Suprapubic skin (tissue), 4 donors: ENCODE measurements at regions not wholly inside any gene's neighbourhood (a gene's known extent, or its start where the extent isn't known, plus 50 kb on each side); places are given as distances from the start of the nearest gene placed in this dataset.

Experiments
- DNase-seq, 2 donors: peaks; one replicate each; pipeline ENCODE4 v3.0.0-alpha.2; 2019; ENCODE audit warnings: low spot score in 2 of 2
- H3K27ac ChIP-seq: fragments of 200-600 bp; sonication (generic); one replicate; pipeline ENCODE4 v1.5.1; 2019
- H3K27me3 ChIP-seq: fragments of 200-600 bp; sonication (generic); one replicate; pipeline ENCODE4 v1.5.1; 2019
- H3K36me3 ChIP-seq: fragments of 200-600 bp; sonication (generic); one replicate; pipeline ENCODE4 v1.5.1; 2019
- H3K4me1 ChIP-seq: fragments of 200-600 bp; sonication (generic); one replicate; pipeline ENCODE4 v1.5.1; 2019
- H3K4me3 ChIP-seq: fragments of 200-600 bp; sonication (generic); one replicate; pipeline ENCODE4 v1.5.1; 2019; ENCODE audit warnings: mild to moderate bottlenecking
- H3K9me3 ChIP-seq: fragments of 200-600 bp; sonication (generic); one replicate; pipeline ENCODE4 v1.5.1; 2019
- EP300 ChIP-seq: sonication (generic); formaldehyde crosslinking; IDR thresholded peaks from one replicate; pipeline ENCODE4 v1.6.1; 2017; ENCODE audit warnings: antibody characterized with exemption
- POLR2A ChIP-seq, 2 donors: fragments of 450-650 bp; IDR thresholded peaks; one replicate each; pipeline ENCODE4 v1.6.1; 2017; ENCODE audit warnings: antibody characterized with exemption in 2 of 2, mild to moderate bottlenecking in 2 of 2, moderate library complexity in 2 of 2
- POLR2AphosphoS5 ChIP-seq, 3 donors: sonication (generic); formaldehyde crosslinking; IDR thresholded peaks; one replicate each; pipeline ENCODE4 v1.6.1; 2017; ENCODE audit warnings: antibody characterized with exemption in 3 of 3
- WGBS: methylation state at CpG from one replicate; pipeline ENCODE4 v1.1.5; 2018; 5-methylcytosine and 5-hydroxymethylcytosine counted together
- TF ChIP-seq, protein P1 (sequence below), 2 donors: fragments of 200-600 bp in 1 of 2; fragments of 450-650 bp in 1 of 2; sonication (generic) in 1 of 2; IDR thresholded peaks; one replicate each; pipeline ENCODE4 v1.5.1; 2016 to 2019; ENCODE audit warnings: antibody characterized with exemption in 2 of 2, mild to moderate bottlenecking in 1 of 2, moderate library complexity in 1 of 2

GRCh38 chr1:177790566-177790965, 179.3 kb downstream of the SEC16B start:
- no peaks in the 10 kb centered on the region for H3K4me1 ChIP-seq
- no peak overlapping the region for H3K27ac ChIP-seq
- DNase-seq, result no peak
- H3K4me3 ChIP-seq, result no peak overlapping the region
- H3K9me3 ChIP-seq, result no peaks in the 10 kb centered on the region
- no peaks in the 10 kb centered on the region for H3K27me3 ChIP-seq
- no peak for TF ChIP-seq POLR2A (IDR thresholded peaks at IDR 0.05)
- no peaks in the 10 kb centered on the region for H3K36me3 ChIP-seq

DNA sequence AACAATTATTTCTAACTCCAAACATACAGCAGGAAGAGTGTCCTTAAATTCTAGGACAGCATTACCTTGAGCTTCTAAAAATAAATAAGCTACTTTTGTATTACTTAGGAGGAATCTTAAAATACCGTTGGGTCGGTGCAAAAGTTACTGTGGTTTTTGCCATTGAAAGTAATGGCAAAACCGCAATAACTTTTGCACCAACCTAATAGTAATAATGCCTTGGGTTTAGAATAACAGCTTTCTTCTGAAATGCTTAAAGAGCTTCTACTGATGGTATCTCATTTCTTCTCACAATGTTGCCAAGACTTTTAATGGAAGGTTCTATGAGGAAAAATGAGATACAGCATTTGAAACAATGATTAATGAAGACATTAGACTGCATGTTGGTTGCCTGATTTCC, 179.9 kb downstream of the SEC16B start:
- Histone ChIP-seq H3K27ac (no peak overlapping the region), H3K27me3 (no peaks in the 10 kb centered on the region), H3K36me3 (no peaks in the 10 kb centered on the region), H3K4me1 (no peaks in the 10 kb centered on the region), H3K4me3 (no peak overlapping the region), H3K9me3 (no peaks in the 10 kb centered on the region)
- no peak for DNase-seq
- WGBS, result 87% methylated on average over 3 of the region's 3 CpGs
- TF ChIP-seq, protein P1, sequence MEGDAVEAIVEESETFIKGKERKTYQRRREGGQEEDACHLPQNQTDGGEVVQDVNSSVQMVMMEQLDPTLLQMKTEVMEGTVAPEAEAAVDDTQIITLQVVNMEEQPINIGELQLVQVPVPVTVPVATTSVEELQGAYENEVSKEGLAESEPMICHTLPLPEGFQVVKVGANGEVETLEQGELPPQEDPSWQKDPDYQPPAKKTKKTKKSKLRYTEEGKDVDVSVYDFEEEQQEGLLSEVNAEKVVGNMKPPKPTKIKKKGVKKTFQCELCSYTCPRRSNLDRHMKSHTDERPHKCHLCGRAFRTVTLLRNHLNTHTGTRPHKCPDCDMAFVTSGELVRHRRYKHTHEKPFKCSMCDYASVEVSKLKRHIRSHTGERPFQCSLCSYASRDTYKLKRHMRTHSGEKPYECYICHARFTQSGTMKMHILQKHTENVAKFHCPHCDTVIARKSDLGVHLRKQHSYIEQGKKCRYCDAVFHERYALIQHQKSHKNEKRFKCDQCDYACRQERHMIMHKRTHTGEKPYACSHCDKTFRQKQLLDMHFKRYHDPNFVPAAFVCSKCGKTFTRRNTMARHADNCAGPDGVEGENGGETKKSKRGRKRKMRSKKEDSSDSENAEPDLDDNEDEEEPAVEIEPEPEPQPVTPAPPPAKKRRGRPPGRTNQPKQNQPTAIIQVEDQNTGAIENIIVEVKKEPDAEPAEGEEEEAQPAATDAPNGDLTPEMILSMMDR (IDR thresholded peaks at IDR 0.05), result no peak
- no peak for TF ChIP-seq POLR2AphosphoS5 (IDR thresholded peaks at IDR 0.05)
- TF ChIP-seq POLR2A (IDR thresholded peaks at IDR 0.05), result no peak
- no peak for TF ChIP-seq EP300

DNA sequence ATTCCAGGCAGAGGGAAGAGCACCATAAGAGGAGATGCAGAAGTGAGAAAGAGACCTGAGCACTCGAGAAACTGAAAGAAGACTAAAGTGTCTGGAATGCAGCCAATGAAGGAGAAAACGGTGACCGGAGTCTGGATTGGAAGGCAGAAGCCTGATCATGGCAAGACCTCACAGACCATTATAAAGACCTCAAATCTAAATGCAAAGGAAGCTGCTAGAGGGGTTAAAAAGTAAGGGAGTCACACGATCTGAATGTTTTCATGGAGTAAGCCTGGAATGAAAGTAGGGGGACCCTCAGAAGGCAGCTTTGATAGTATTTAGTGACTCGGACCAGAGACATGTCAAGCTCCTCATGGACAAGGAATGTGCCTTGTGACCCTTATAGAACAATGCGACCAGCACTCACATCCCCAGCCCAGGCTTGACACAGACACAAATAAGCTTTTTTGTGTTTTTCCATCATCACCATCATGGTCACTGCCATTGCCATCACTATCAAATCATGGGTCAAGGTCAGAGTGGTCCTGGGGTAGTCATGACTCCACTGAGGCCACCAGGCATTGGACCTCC, 183.6 kb downstream of the SEC16B start:
- Histone ChIP-seq H3K4me1 (no peaks in the 10 kb centered on the region), H3K4me3 (no peak overlapping the region), H3K27me3 (no peaks in the 10 kb centered on the region), H3K9me3 (no peaks in the 10 kb centered on the region), H3K36me3 (no peaks in the 10 kb centered on the region), H3K27ac (no peak overlapping the region)
- 75% methylated on average over 6 of the region's 6 CpGs for WGBS
- no peak for TF ChIP-seq POLR2A (IDR thresholded peaks at IDR 0.05)
- TF ChIP-seq POLR2AphosphoS5 (IDR thresholded peaks at IDR 0.05), result no peak
- TF ChIP-seq EP300, result no peak
- TF ChIP-seq, protein P1 (IDR thresholded peaks at IDR 0.05), result no peak
- no peak for DNase-seq

DNA sequence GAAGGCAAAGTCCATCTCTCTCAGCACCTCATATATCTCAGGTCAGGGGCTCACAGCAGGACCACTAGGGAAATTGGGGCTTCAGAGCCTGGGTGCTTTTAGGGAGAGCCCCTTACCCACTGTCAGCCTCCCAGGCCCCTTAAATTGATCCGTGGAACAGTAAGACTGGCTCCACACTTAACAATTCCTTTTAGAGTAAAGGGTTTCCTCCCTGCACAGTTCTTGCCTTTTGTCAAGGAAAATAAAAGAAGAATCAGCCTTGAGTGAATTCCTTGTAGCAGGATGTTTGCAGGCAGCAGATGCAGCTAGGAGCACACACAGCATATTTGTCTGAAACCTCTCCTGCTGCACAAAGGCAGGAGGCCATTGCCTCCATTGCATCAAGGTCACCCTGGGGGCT, 184.9 kb downstream of the SEC16B start:
- no peaks in the 10 kb centered on the region for H3K9me3 ChIP-seq
- TF ChIP-seq, protein P1 (IDR thresholded peaks at IDR 0.05), result no peak
- no peak for TF ChIP-seq POLR2AphosphoS5 (IDR thresholded peaks at IDR 0.05)
- no peak for TF ChIP-seq EP300
- no peak for TF ChIP-seq POLR2A (IDR thresholded peaks at IDR 0.05)
- no peak overlapping the region for H3K27ac ChIP-seq
- H3K27me3 ChIP-seq, result no peaks in the 10 kb centered on the region
- 78% methylated on average over 1 of the region's 1 CpG for WGBS
- H3K36me3 ChIP-seq, result no peaks in the 10 kb centered on the region
- no peaks in the 10 kb centered on the region for H3K4me1 ChIP-seq
- DNase-seq, result no peak
- H3K4me3 ChIP-seq, result no peak overlapping the region

GRCh38 chr1:177784409-177784808, 185.4 kb downstream of the SEC16B start:
- no peak for DNase-seq
- Histone ChIP-seq H3K4me3 (no peak overlapping the region), H3K4me1 (no peaks in the 10 kb centered on the region), H3K27me3 (no peaks in the 10 kb centered on the region), H3K27ac (no peak overlapping the region), H3K36me3 (no peaks in the 10 kb centered on the region), H3K9me3 (no peaks in the 10 kb centered on the region)
- 78% methylated on average over 1 of the region's 1 CpG for WGBS
- TF ChIP-seq EP300 (no peak), POLR2A (IDR thresholded peaks at IDR 0.05) (no peak), POLR2AphosphoS5 (IDR thresholded peaks at IDR 0.05) (no peak)
- TF ChIP-seq, protein P1 (IDR thresholded peaks at IDR 0.05), result no peak

- no peak overlapping the region for H3K27ac ChIP-seq
- DNase-seq, result no peak
- no peaks in the 10 kb centered on the region for H3K36me3 ChIP-seq
- no peaks in the 10 kb centered on the region for H3K9me3 ChIP-seq
- H3K27me3 ChIP-seq, result no peaks in the 10 kb centered on the region
- H3K4me3 ChIP-seq, result no peak overlapping the region
- no peaks in the 10 kb centered on the region for H3K4me1 ChIP-seq
- WGBS, result 68% methylated on average over 4 of the region's 4 CpGs
- no peak for TF ChIP-seq POLR2A (IDR thresholded peaks at IDR 0.05)
- TF ChIP-seq, protein P1 (IDR thresholded peaks at IDR 0.05), result no peak
- no peak for TF ChIP-seq EP300
- no peak for TF ChIP-seq POLR2AphosphoS5 (IDR thresholded peaks at IDR 0.05)
Observed at GRCh38 chr1:177783051-177783450, 186.8 kb downstream of the SEC16B start.
